ENCODE measurements at regions not wholly inside any gene's neighbourhood (a gene's known extent, or its start where the extent isn't known, plus 50 kb on each side); places are given as distances from the start of the nearest gene placed in this dataset.

- 75 to 96% (median 87%) methylated on average over 6 of the region's 6 CpGs for WGBS, 5 donors
- Histone ChIP-seq H3K36me3 (no peaks in the 10 kb centered on the region), H3K4me1 (peaks cover 0 to 29% (median 16%) of the 10 kb centered on the region in 6 donors), H3K27me3 (replicated peaks in 1 of 7) (no peaks in the 10 kb centered on the region), H3K27ac (peak overlapping the region in 3 of 8 donors; percentile 20 to 67 (median 66)), H3K9me3 (no peaks in the 10 kb centered on the region), H3K4me3 (no peak overlapping the region)
- TF ChIP-seq POLR2AphosphoS5 (IDR thresholded peaks at IDR 0.05) (no peak), POLR2A (IDR thresholded peaks at IDR 0.05) (no peak)
- TF ChIP-seq, protein P1, sequence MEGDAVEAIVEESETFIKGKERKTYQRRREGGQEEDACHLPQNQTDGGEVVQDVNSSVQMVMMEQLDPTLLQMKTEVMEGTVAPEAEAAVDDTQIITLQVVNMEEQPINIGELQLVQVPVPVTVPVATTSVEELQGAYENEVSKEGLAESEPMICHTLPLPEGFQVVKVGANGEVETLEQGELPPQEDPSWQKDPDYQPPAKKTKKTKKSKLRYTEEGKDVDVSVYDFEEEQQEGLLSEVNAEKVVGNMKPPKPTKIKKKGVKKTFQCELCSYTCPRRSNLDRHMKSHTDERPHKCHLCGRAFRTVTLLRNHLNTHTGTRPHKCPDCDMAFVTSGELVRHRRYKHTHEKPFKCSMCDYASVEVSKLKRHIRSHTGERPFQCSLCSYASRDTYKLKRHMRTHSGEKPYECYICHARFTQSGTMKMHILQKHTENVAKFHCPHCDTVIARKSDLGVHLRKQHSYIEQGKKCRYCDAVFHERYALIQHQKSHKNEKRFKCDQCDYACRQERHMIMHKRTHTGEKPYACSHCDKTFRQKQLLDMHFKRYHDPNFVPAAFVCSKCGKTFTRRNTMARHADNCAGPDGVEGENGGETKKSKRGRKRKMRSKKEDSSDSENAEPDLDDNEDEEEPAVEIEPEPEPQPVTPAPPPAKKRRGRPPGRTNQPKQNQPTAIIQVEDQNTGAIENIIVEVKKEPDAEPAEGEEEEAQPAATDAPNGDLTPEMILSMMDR (IDR thresholded peaks at IDR 0.05 in 8 of 11, conservative IDR thresholded peaks at IDR 0.05 in 3 of 11) = no peak
- intact Hi-C loops (cut with DNase I; ENCODE audit: low total_unique reads) = loop anchor here (2.0 kb wide), 1 partner anchor 32 kb away; no protein-coding TSS in a partner anchor
- no peak for DNase-seq
Measured at GRCh38 chr3:159731254-159731653, 257.4 kb upstream of the IL12A start.

GRCh38 chr3:159732172-159733111 lies 256.2 kb upstream of the IL12A start:
- TF ChIP-seq POLR2AphosphoS5 (IDR thresholded peaks at IDR 0.05) = peak in 1 of 3 donors; percentile 65
- TF ChIP-seq, protein P1 (IDR thresholded peaks at IDR 0.05 in 8 of 11, conservative IDR thresholded peaks at IDR 0.05 in 3 of 11) = no peak
- Histone ChIP-seq H3K27ac (peak overlapping the region in 6 of 8 donors; percentile 21 to 67 (median 52)), H3K4me3 (peak overlapping the region in 3 of 8 donors; percentile 2 to 37 (median 2)), H3K27me3 (replicated peaks in 1 of 7) (no peaks in the 10 kb centered on the region), H3K9me3 (no peaks in the 10 kb centered on the region), H3K36me3 (no peaks in the 10 kb centered on the region), H3K4me1 (peaks cover 0 to 29% (median 16%) of the 10 kb centered on the region in 6 donors)
- 19 to 43% (median 37%) methylated on average over 6 of the region's 6 CpGs for WGBS, 5 donors
- DNase-seq = no peak
- intact Hi-C loops (cut with DNase I; ENCODE audit: low total_unique reads) = no loop called here

DNA sequence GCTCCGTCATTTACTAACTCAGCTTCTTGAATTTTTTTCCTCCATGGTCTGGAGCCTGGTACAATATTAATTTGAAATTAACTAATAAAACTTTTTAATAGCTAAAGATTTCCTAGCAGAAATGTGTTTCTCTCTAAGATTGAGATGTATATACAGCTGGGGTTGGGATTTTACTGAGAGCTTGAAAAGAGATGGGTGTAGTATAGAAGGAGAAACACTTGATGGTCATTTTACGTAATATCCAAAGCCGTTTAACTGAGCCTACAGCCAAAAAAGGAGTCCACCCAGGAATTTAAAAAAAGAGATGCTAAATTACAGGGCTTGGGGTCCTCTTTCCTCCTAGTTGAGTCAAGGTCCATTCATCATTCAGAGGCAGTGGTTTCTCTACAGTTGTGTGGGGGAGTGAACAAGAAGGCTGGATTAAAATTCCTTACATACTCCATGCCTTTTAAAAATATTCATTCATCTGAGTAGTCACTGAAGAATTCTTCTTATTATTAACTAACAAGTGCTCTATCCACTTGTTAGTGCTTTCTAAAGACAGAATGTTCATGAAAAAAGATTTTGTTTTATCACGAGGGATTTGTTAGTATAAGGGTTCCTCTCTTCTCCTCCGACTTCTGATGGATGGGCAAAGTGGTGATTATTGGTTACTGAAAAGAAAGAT lies 255.3 kb upstream of the IL12A start:
- DNase-seq = no peak
- H3K27ac ChIP-seq = peak overlapping the region in 5 of 8 donors; percentile 39 to 67 (median 62)
- intact Hi-C loops (cut with DNase I; ENCODE audit: low total_unique reads) = no loop called here
- H3K4me3 ChIP-seq = peak overlapping the region in 1 of 8 donors; percentile 2
- H3K4me1 ChIP-seq = peaks cover 0 to 29% (median 16%) of the 10 kb centered on the region in 6 donors
- WGBS, 5 donors = 69 to 78% (median 74%) methylated on average over 5 of the region's 5 CpGs
- no peaks in the 10 kb centered on the region for H3K36me3 ChIP-seq
- H3K9me3 ChIP-seq = no peaks in the 10 kb centered on the region
- no peaks in the 10 kb centered on the region for H3K27me3 ChIP-seq (replicated peaks in 1 of 7)
- TF ChIP-seq POLR2A (IDR thresholded peaks at IDR 0.05) = no peak
- TF ChIP-seq, protein P1 (IDR thresholded peaks at IDR 0.05 in 8 of 11, conservative IDR thresholded peaks at IDR 0.05 in 3 of 11) = no peak
- TF ChIP-seq POLR2AphosphoS5 (IDR thresholded peaks at IDR 0.05) = no peak

- no peaks in the 10 kb centered on the region for H3K36me3 ChIP-seq
- TF ChIP-seq POLR2AphosphoS5 (IDR thresholded peaks at IDR 0.05) (no peak), POLR2A (IDR thresholded peaks at IDR 0.05) (no peak)
- TF ChIP-seq, protein P1 (IDR thresholded peaks at IDR 0.05 in 8 of 11, conservative IDR thresholded peaks at IDR 0.05 in 3 of 11) = no peak
- 41 to 62% (median 56%) methylated on average over 3 of the region's 3 CpGs for WGBS, 5 donors
- no peaks in the 10 kb centered on the region for H3K27me3 ChIP-seq (replicated peaks in 1 of 7)
- no peaks in the 10 kb centered on the region for H3K9me3 ChIP-seq
- intact Hi-C loops (cut with DNase I; ENCODE audit: low total_unique reads) = no loop called here
- peaks cover 0 to 29% (median 16%) of the 10 kb centered on the region in 6 donors for H3K4me1 ChIP-seq
- no peak for DNase-seq
- no peak overlapping the region for H3K4me3 ChIP-seq
- peak overlapping the region in 1 of 8 donors; percentile 11 for H3K27ac ChIP-seq
Measured at GRCh38 chr3:159734681-159735080, 254.0 kb upstream of the IL12A start.

All from spleen (tissue), 11 donors.